B cell (primary cell): ENCODE measurements at regions not wholly inside any gene's neighbourhood (a gene's known extent, or its start where the extent isn't known, plus 50 kb on each side); places are given as distances from the start of the nearest gene placed in this dataset.

Experiments
- ATAC-seq: fragments of 200-7000 bp; cut with Tn5 transposase; one replicate; pipeline ENCODE4 v1.10.0; 2021; ENCODE audit warnings: low read depth, mild to moderate bottlenecking, moderate number of reproducible peaks, moderate library complexity
- CTCF ChIA-PET: fragments of 350-600 bp; sonication (Branson Sonifier 250); formaldehyde crosslinking; loops from one replicate; lab custom pipeline; 2021; ENCODE audit warnings: antibody characterized with exemption, inconsistent platforms; lab: Charles Lee
- POLR2A ChIA-PET: fragments of 350-600 bp; sonication (Branson Sonifier 250); formaldehyde crosslinking; loops from one replicate; lab custom pipeline; 2021; ENCODE audit warnings: antibody characterized with exemption; lab: Charles Lee
- DNase-seq: peaks from one replicate; pipeline ENCODE4 v3.0.0; 2013
- H2AFZ ChIP-seq: 2 replicates; pipeline ENCODE4 v1.6.1; 2012; ENCODE audit warnings: mild to moderate bottlenecking, low read depth, low read length; ENCODE audit not compliant: insufficient read depth, poor library complexity, severe bottlenecking
- H3K27ac ChIP-seq, 2 donors: 1 replicate in 1 of 2; 2 replicates in 1 of 2; pipeline ENCODE4 v1.5.1; 2012 to 2013; ENCODE audit warnings: low read length in 2 of 2, mild to moderate bottlenecking in 2 of 2, moderate library complexity in 1 of 2
- H3K27me3 ChIP-seq, 4 experiments: fragments of 200-600 bp in 1 of 4; sonication (generic) in 1 of 4; replicated peaks in 1 of 4; 1 replicate in 2 of 4; 2 replicates in 2 of 4; pipeline versions ENCODE4 v1.6.1 to v1.7.0; 2013 to 2016; ENCODE audit warnings: low read length in 3 of 4, mild to moderate bottlenecking in 2 of 4, mixed read lengths in 1 of 4, moderate library complexity in 1 of 4; ENCODE audit not compliant: insufficient read depth in 4 of 4, control insufficient read depth in 3 of 4; ENCODE audit errors: control extremely low read depth in 1 of 4
- H3K36me3 ChIP-seq, 2 experiments: replicated peaks in 1 of 2; 1 replicate in 1 of 2; 2 replicates in 1 of 2; pipeline versions ENCODE4 v1.6.1 to v1.7.1; 2013; ENCODE audit warnings: low read length in 1 of 2; ENCODE audit not compliant: insufficient read depth in 2 of 2, control insufficient read depth in 1 of 2; ENCODE audit errors: control extremely low read depth in 1 of 2, extremely low read depth in 1 of 2
- H3K4me1 ChIP-seq, 2 donors: fragments of 200-600 bp in 1 of 2; sonication (generic) in 1 of 2; 1 replicate in 1 of 2; 2 replicates in 1 of 2; pipeline versions ENCODE4 v1.5.1 to v1.6.1; 2013 to 2017; ENCODE audit warnings: low read length in 2 of 2; ENCODE audit not compliant: control insufficient read depth in 2 of 2, insufficient read depth in 2 of 2
- H3K4me2 ChIP-seq: replicated peaks from 2 replicates; pipeline ENCODE3; 2012; ENCODE audit warnings: mild to moderate bottlenecking, low read depth, low read length; ENCODE audit not compliant: poor library complexity, severe bottlenecking
- H3K4me3 ChIP-seq, 5 experiments: fragments of 200-600 bp in 1 of 5; sonication (generic) in 1 of 5; 1 replicate in 3 of 5; 2 replicates in 2 of 5; pipeline versions ENCODE4 v1.5.1 to v1.7.0; 2011 to 2016; ENCODE audit warnings: low read length in 4 of 5, mild to moderate bottlenecking in 4 of 5, low read depth in 2 of 5, control low read depth in 1 of 5, moderate library complexity in 1 of 5; ENCODE audit not compliant: insufficient read depth in 1 of 5; ENCODE audit errors: control extremely low read depth in 1 of 5, extremely low read depth in 1 of 5
- H3K79me2 ChIP-seq: fragments of 200-600 bp; sonication (generic); one replicate; pipeline ENCODE4 v1.6.0; 2016; ENCODE audit warnings: low read length; ENCODE audit not compliant: control insufficient read depth, insufficient read depth
- H3K9ac ChIP-seq: fragments of 200-600 bp; sonication (generic); 2 replicates; pipeline ENCODE4 v1.6.1; 2017; ENCODE audit warnings: mild to moderate bottlenecking, low read length, moderate library complexity
- H3K9me3 ChIP-seq, 3 donors: one replicate each; pipeline versions ENCODE4 v1.6.1 to v1.7.1; 2013; ENCODE audit warnings: low read length in 2 of 3; ENCODE audit not compliant: control insufficient read depth in 2 of 3, insufficient read depth in 1 of 3; ENCODE audit errors: control extremely low read depth in 1 of 3
- H4K20me1 ChIP-seq: 2 replicates; pipeline ENCODE4 v1.6.0; 2012; ENCODE audit warnings: mild to moderate bottlenecking, low read length; ENCODE audit not compliant: insufficient read depth, control insufficient read depth, poor library complexity, severe bottlenecking
- H3K27ac Mint-ChIP-seq: one replicate; pipeline ENCODE4 v1.8.0; 2021; ENCODE audit warnings: mixed read lengths
- H3K27me3 Mint-ChIP-seq: one replicate; pipeline ENCODE4 v1.8.0; 2021; ENCODE audit warnings: mixed read lengths
- H3K4me1 Mint-ChIP-seq: one replicate; pipeline ENCODE4 v1.8.0; 2021; ENCODE audit warnings: mixed read lengths
- H3K4me3 Mint-ChIP-seq: one replicate; pipeline ENCODE4 v1.8.0; 2021; ENCODE audit warnings: mixed read lengths
- H3K9me3 Mint-ChIP-seq: one replicate; pipeline ENCODE4 v1.8.0; 2022; ENCODE audit warnings: mixed read lengths; ENCODE audit not compliant: insufficient read depth
- CTCF ChIP-seq: fragments of 200-600 bp; IDR thresholded peaks from one replicate; pipeline ENCODE4 v1.8.0; 2022; ENCODE audit warnings: antibody characterized with exemption, mild to moderate bottlenecking
- EZH2 ChIP-seq: IDR thresholded peaks from 2 replicates; pipeline ENCODE4 v1.6.1; 2012; ENCODE audit warnings: borderline replicate concordance, low read depth, mild to moderate bottlenecking, moderate library complexity, low read length; ENCODE audit not compliant: insufficient read depth, poor library complexity, severe bottlenecking
- WGBS: methylation state at CpG from one replicate; pipeline ENCODE4 v1.1.5; 2013; ENCODE audit warnings: missing lambda C conversion rate; ENCODE audit not compliant: insufficient coverage; 5-methylcytosine and 5-hydroxymethylcytosine counted together
- intact Hi-C: fragments of 100-400 bp; cut with micrococcal nuclease; formaldehyde crosslinking; loops from one replicate; pipeline ENCODE4 v1.10.0; 2022

- H3K4me3 ChIP-seq = no peak overlapping the region
- H3K27me3 Mint-ChIP-seq = peaks cover 4% of the 10 kb centered on the region
- no peak overlapping the region for H2AFZ ChIP-seq
- H3K4me3 Mint-ChIP-seq = no peak overlapping the region
- no peaks in the 10 kb centered on the region for H3K4me1 ChIP-seq
- H3K79me2 ChIP-seq = no peaks in the 10 kb centered on the region
- 70% methylated on average over 4 of the region's 4 CpGs for WGBS
- intact Hi-C loops = no loop called here
- no peak overlapping the region for H3K27ac Mint-ChIP-seq
- H3K27ac ChIP-seq = no peak overlapping the region
- H3K36me3 ChIP-seq = no peaks in the 10 kb centered on the region
- DNase-seq = no peak
- POLR2A ChIA-PET = no interaction called here
- H3K4me2 ChIP-seq = no peak overlapping the region
- H3K9me3 Mint-ChIP-seq = peaks cover 12% of the 10 kb centered on the region
- H3K4me1 Mint-ChIP-seq = no peaks in the 10 kb centered on the region
- peaks cover 4 to 9% (median 8%) of the 10 kb centered on the region in 3 donors for H3K9me3 ChIP-seq
- no peak for ATAC-seq
- H3K27me3 ChIP-seq = no peaks in the 10 kb centered on the region
- no peaks in the 10 kb centered on the region for H4K20me1 ChIP-seq
- TF ChIP-seq CTCF = no peak
- TF ChIP-seq EZH2 = no peak
- CTCF ChIA-PET = no interaction called here
- H3K9ac ChIP-seq = no peak overlapping the region
These were observed 190.7 kb upstream of the SIX2 start for GRCh38 chr2:45199973-45200372.

GRCh38 chr2:45195916-45196315 is 186.7 kb upstream of the SIX2 start:
- H3K4me1 ChIP-seq = no peaks in the 10 kb centered on the region
- no peaks in the 10 kb centered on the region for H3K79me2 ChIP-seq
- no peaks in the 10 kb centered on the region for H3K36me3 ChIP-seq
- POLR2A ChIA-PET = no interaction called here
- TF ChIP-seq CTCF = no peak
- TF ChIP-seq EZH2 = no peak
- H4K20me1 ChIP-seq = no peaks in the 10 kb centered on the region
- no peak overlapping the region for H3K4me3 ChIP-seq
- CTCF ChIA-PET = no interaction called here
- peaks cover 0 to 4% (median 1%) of the 10 kb centered on the region in 3 donors for H3K9me3 ChIP-seq
- Mint-ChIP-seq H3K27me3 (peaks cover 19% of the 10 kb centered on the region), H3K9me3 (no peaks in the 10 kb centered on the region), H3K4me3 (no peak overlapping the region), H3K4me1 (no peaks in the 10 kb centered on the region), H3K27ac (no peak overlapping the region)
- H3K27me3 ChIP-seq = peaks cover 0 to 3% (median 0%) of the 10 kb centered on the region in 4 experiments
- H2AFZ ChIP-seq = no peak overlapping the region
- no peak overlapping the region for H3K9ac ChIP-seq
- no peak overlapping the region for H3K27ac ChIP-seq
- no CpG with 5 or more reads among the region's 2 CpGs for WGBS
- H3K4me2 ChIP-seq = no peak overlapping the region
- DNase-seq = no peak
- intact Hi-C loops = no loop called here
- ATAC-seq = no peak
